ENCODE measurements at regions not wholly inside any gene's neighbourhood (a gene's known extent, or its start where the extent isn't known, plus 50 kb on each side); places are given as distances from the start of the nearest gene placed in this dataset.

DNA sequence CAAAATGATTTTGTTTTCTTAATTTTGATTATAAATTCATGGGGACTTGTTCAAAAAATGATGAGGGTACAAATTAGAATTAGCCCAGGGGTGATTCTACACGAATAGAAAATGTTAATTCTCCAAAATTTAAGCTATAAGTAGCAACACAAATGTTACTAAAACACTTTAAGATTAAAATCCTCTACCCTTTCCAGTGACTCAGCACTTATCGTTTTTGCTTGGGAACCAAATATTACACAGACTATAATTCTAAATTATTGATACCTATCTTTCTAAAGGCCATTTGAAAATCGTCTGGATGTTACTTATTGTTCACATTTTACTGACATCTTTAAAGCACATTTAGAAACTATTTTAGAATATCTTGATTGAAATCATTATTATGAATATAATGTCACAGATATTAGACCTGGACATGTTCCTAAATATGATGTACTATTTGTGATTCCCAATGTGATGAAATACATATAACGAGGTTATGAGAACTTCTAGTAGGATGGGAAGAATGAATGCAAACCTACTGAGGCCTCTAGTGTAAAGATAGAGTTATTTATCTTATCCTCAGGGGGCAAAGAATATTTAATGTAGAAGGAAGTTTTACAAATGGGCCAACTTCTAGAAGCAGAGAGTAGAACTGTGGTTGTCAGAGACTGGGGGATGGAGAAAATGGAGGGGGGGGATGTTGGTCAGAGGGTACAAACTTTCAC, 132.0 kb upstream of the TP63 start:
- no peaks in the 10 kb centered on the region for H3K36me3 ChIP-seq (replicated peaks in 1 of 2; ENCODE audit: control insufficient read depth in 1 of 2, insufficient read depth in 2 of 2, low read length in 2 of 2)
- no peaks in the 10 kb centered on the region for H3K79me2 ChIP-seq (ENCODE audit: insufficient read depth, low read length)
- no peak overlapping the region for H2AFZ ChIP-seq (ENCODE audit: insufficient read depth, low read depth, low read length, poor library complexity, severe bottlenecking)
- no peak overlapping the region for H3K4me3 ChIP-seq (replicated peaks in 1 of 3; ENCODE audit: low read depth in 2 of 3, low read length in 3 of 3)
- H3K4me1 Mint-ChIP-seq = no peaks in the 10 kb centered on the region
- intact Hi-C loops (cut with micrococcal nuclease) = no loop called here
- no peak overlapping the region for H3K27ac Mint-ChIP-seq
- H3K4me2 ChIP-seq (replicated peaks; ENCODE audit: extremely low read depth, low read length, poor library complexity, severe bottlenecking) = no peak overlapping the region
- H3K4me3 Mint-ChIP-seq = no peak overlapping the region
- no peaks in the 10 kb centered on the region for H3K36me3 Mint-ChIP-seq
- WGBS (ENCODE audit: insufficient coverage) = 90% methylated on average over 2 of the region's 4 CpGs
- no peak for DNase-seq
- H3K27me3 Mint-ChIP-seq (ENCODE audit: low read depth in 3 of 3) = peaks cover 0 to 3% (median 1%) of the 10 kb centered on the region in 3 donors
- H3K27ac ChIP-seq (ENCODE audit: low read depth in 1 of 2, low read length in 2 of 2) = no peak overlapping the region
- H3K27me3 ChIP-seq (ENCODE audit: control insufficient read depth in 2 of 2, insufficient read depth in 2 of 2, low read length in 2 of 2) = no peaks in the 10 kb centered on the region
- TF ChIP-seq, protein P1, sequence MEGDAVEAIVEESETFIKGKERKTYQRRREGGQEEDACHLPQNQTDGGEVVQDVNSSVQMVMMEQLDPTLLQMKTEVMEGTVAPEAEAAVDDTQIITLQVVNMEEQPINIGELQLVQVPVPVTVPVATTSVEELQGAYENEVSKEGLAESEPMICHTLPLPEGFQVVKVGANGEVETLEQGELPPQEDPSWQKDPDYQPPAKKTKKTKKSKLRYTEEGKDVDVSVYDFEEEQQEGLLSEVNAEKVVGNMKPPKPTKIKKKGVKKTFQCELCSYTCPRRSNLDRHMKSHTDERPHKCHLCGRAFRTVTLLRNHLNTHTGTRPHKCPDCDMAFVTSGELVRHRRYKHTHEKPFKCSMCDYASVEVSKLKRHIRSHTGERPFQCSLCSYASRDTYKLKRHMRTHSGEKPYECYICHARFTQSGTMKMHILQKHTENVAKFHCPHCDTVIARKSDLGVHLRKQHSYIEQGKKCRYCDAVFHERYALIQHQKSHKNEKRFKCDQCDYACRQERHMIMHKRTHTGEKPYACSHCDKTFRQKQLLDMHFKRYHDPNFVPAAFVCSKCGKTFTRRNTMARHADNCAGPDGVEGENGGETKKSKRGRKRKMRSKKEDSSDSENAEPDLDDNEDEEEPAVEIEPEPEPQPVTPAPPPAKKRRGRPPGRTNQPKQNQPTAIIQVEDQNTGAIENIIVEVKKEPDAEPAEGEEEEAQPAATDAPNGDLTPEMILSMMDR (IDR thresholded peaks at IDR 0.05) = no peak
- peaks cover 2 to 11% (median 5%) of the 10 kb centered on the region in 7 donors for H3K9me3 Mint-ChIP-seq
- no peaks in the 10 kb centered on the region for H4K20me1 ChIP-seq (ENCODE audit: insufficient read depth, low read length)
- H3K4me1 ChIP-seq (ENCODE audit: control insufficient read depth in 1 of 2, insufficient read depth in 2 of 2, low read length in 2 of 2) = no peaks in the 10 kb centered on the region
- no peak overlapping the region for H3K9ac ChIP-seq (ENCODE audit: insufficient read depth, low read length, poor library complexity, severe bottlenecking)
- H3K9me3 ChIP-seq (replicated peaks in 1 of 2; ENCODE audit: control insufficient read depth in 1 of 2, insufficient read depth in 1 of 2, low read length in 2 of 2) = peaks cover 0 to 10% of the 10 kb centered on the region in 2 donors

DNA sequence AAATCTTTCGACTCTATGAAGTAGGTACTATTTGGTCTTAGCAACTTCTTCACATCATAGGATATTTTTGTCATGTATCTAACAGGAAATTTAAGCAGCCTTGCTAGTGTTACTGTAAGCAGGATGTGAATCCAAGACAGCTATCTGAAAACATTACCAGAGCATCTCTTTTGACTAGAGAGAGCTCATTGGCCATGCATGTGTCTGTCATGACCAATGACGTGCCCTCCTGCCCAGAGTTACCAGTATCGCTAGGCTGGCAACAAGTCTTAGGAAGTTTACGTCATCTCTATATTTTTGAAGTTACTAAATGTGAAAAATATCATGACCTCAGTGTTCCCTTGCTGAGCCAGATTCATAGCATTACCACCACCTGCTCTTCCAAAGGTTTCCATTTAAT, 130.9 kb upstream of the TP63 start:
- no peak overlapping the region for H3K4me3 Mint-ChIP-seq
- Histone ChIP-seq H3K4me2 (replicated peaks; ENCODE audit: extremely low read depth, low read length, poor library complexity, severe bottlenecking) (no peak overlapping the region), H3K9me3 (replicated peaks in 1 of 2; ENCODE audit: control insufficient read depth in 1 of 2, insufficient read depth in 1 of 2, low read length in 2 of 2) (peaks cover 0 to 10% of the 10 kb centered on the region in 2 donors), H3K27me3 (ENCODE audit: control insufficient read depth in 2 of 2, insufficient read depth in 2 of 2, low read length in 2 of 2) (no peaks in the 10 kb centered on the region), H3K36me3 (replicated peaks in 1 of 2; ENCODE audit: control insufficient read depth in 1 of 2, insufficient read depth in 2 of 2, low read length in 2 of 2) (no peaks in the 10 kb centered on the region), H3K4me3 (replicated peaks in 1 of 3; ENCODE audit: low read depth in 2 of 3, low read length in 3 of 3) (no peak overlapping the region), H3K9ac (ENCODE audit: insufficient read depth, low read length, poor library complexity, severe bottlenecking) (no peak overlapping the region), H3K79me2 (ENCODE audit: insufficient read depth, low read length) (no peaks in the 10 kb centered on the region), H3K4me1 (ENCODE audit: control insufficient read depth in 1 of 2, insufficient read depth in 2 of 2, low read length in 2 of 2) (no peaks in the 10 kb centered on the region), H2AFZ (ENCODE audit: insufficient read depth, low read depth, low read length, poor library complexity, severe bottlenecking) (no peak overlapping the region), H3K27ac (ENCODE audit: low read depth in 1 of 2, low read length in 2 of 2) (no peak overlapping the region), H4K20me1 (ENCODE audit: insufficient read depth, low read length) (no peaks in the 10 kb centered on the region)
- H3K27ac Mint-ChIP-seq = no peak overlapping the region
- DNase-seq = no peak
- no CpG with 5 or more reads among the region's 4 CpGs for WGBS (ENCODE audit: insufficient coverage)
- H3K9me3 Mint-ChIP-seq = peaks cover 2 to 11% (median 5%) of the 10 kb centered on the region in 7 donors
- H3K36me3 Mint-ChIP-seq = no peaks in the 10 kb centered on the region
- H3K27me3 Mint-ChIP-seq (ENCODE audit: low read depth in 3 of 3) = peaks cover 0 to 3% (median 1%) of the 10 kb centered on the region in 3 donors
- TF ChIP-seq, protein P1 (IDR thresholded peaks at IDR 0.05) = no peak
- intact Hi-C loops (cut with micrococcal nuclease) = no loop called here
- no peaks in the 10 kb centered on the region for H3K4me1 Mint-ChIP-seq
